DND-41 (cell line): ENCODE measurements at regions not wholly inside any gene's neighbourhood (a gene's known extent, or its start where the extent isn't known, plus 50 kb on each side); places are given as distances from the start of the nearest gene placed in this dataset.

Experiments
- EZH2 ChIP-seq: IDR thresholded peaks from 3 replicates; pipeline ENCODE4 v1.6.1; 2012; ENCODE audit warnings: borderline replicate concordance, low read depth, mild to moderate bottlenecking, moderate library complexity, low read length, inconsistent platforms; ENCODE audit not compliant: severe bottlenecking
- TF ChIP-seq, protein P1 (sequence below): IDR thresholded peaks from 2 replicates; pipeline ENCODE4 v1.5.1; 2012; ENCODE audit warnings: borderline replicate concordance, low read length, moderate library complexity, mild to moderate bottlenecking; ENCODE audit not compliant: poor library complexity, severe bottlenecking; ENCODE audit errors: extremely low read depth

- TF ChIP-seq, protein P1, sequence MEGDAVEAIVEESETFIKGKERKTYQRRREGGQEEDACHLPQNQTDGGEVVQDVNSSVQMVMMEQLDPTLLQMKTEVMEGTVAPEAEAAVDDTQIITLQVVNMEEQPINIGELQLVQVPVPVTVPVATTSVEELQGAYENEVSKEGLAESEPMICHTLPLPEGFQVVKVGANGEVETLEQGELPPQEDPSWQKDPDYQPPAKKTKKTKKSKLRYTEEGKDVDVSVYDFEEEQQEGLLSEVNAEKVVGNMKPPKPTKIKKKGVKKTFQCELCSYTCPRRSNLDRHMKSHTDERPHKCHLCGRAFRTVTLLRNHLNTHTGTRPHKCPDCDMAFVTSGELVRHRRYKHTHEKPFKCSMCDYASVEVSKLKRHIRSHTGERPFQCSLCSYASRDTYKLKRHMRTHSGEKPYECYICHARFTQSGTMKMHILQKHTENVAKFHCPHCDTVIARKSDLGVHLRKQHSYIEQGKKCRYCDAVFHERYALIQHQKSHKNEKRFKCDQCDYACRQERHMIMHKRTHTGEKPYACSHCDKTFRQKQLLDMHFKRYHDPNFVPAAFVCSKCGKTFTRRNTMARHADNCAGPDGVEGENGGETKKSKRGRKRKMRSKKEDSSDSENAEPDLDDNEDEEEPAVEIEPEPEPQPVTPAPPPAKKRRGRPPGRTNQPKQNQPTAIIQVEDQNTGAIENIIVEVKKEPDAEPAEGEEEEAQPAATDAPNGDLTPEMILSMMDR: no peak
- no peak for TF ChIP-seq EZH2
Observed at GRCh38 chr3:80807577-80807976, 953.9 kb downstream of the GBE1 start.
